Kidney tubule cell (primary cell): ENCODE measurements at regions not wholly inside any gene's neighbourhood (a gene's known extent, or its start where the extent isn't known, plus 50 kb on each side); places are given as distances from the start of the nearest gene placed in this dataset.
"Not testable (repeated sequence)": the region's sequence is repeated elsewhere in the genome, so short reads cannot be mapped to it uniquely, and the experiment has no call there.

Source experiments
- DNase-seq: peaks from one replicate; pipeline ENCODE4 v3.0.0-alpha.2; 2018; ENCODE audit warnings: low spot score

- DNase-seq = no peak
Observed at GRCh38 chrX:40853004-40853815, 117.9 kb upstream of the MED14 start.

DNA sequence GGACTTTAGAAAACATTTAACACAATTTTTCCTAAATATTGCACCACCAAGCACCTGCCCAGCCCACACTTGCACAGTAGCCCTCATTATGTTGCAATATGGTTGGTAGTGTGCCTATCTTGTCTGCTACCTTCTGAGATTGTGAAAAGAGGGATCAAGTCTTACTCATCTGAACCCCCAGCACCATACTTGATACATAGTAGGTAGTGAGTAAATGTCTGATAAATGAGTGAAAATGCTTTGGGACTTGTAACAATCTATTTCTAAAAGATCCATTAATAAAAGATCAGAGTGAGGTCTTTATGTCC, 118.4 kb upstream of the MED14 start:
- DNase-seq = no peak

- no peak for DNase-seq
Observed at GRCh38 chrX:40854242-40854641, 118.9 kb upstream of the MED14 start.

- no peak for DNase-seq
Observed at GRCh38 chrX:40855411-40855810, 120.1 kb upstream of the MED14 start.

- DNase-seq = no peak
Observed at GRCh38 chrX:40855932-40856515, 120.7 kb upstream of the MED14 start.

DNA sequence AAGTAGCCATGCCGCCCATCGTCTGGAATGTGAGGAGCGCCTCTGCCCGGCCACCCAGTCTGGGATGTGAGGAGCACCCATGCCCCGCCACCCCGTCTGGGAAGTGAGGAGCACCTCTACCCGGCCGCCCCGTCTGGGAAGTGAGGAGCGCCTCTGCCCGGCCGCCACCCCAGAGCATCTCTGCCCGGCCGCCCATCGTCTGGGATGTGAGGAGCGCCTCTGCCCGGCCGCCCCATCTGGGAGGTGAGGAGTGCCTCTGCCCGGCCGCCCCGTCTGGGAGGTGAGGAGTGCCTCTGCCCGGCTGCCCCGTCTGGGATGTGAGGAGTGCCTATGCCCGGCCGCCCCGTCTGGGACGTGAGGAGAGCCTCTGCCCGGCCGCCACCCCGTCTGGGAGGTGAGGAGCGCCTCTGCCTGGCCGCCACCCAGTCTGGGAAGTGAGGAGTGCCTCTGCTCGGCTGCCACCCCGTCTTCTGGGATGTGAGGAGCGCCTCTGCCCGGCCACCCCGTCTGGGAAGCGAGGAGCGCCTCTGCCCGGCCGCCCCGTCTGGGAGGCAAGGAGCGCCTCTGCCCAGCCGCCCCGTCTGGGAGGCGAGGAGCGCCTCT, 126.7 kb upstream of the MED14 start:
- not testable (repeated sequence) for DNase-seq

GRCh38 chrX:40863260-40863659, 127.9 kb upstream of the MED14 start:
- not testable (repeated sequence) for DNase-seq

DNA sequence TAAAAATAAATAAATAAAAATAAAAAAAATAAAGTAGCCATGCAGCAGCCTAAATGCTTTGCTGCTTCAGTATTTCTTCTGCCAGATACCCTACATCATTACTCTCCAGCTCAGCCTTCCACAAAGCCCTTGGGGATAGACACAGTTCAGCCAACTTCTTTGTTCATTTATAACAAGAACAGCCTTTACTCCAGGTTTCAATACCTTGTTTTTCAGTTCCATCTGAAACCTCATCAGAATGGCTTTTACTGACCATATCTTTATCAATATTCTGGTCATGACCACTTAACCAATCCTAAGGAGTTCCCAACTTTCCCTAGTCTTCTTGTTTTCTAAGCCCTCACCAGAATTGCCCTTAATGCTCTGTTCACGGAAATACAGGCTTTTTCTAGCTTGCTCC, 128.3 kb upstream of the MED14 start:
- no peak for DNase-seq

DNA sequence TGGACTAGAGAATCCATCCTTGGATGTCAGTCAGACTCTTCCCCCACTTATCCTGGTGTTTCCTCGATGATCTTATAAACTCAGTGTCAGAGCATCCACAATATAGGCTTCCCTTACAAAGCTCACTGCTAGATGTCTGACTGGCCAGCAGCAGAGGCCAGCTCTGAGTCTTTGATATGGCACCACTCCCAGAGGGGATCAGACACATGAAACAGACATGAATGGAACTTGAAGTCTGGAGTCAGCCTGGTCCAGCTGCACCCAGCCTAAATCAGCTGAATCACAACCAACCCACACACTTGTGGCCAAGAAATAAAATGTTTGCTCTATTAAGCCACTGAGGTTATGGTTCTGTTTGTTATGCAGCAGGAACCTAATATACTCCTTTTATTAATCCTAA, 129.6 kb upstream of the MED14 start:
- peak; percentile 14 for DNase-seq

- peak; percentile 35 for DNase-seq
Observed at GRCh38 chrX:40866893-40867292, 131.6 kb upstream of the MED14 start.

GRCh38 chrX:40867352-40867751, 132.0 kb upstream of the MED14 start:
- peak; percentile 76 for DNase-seq

DNA sequence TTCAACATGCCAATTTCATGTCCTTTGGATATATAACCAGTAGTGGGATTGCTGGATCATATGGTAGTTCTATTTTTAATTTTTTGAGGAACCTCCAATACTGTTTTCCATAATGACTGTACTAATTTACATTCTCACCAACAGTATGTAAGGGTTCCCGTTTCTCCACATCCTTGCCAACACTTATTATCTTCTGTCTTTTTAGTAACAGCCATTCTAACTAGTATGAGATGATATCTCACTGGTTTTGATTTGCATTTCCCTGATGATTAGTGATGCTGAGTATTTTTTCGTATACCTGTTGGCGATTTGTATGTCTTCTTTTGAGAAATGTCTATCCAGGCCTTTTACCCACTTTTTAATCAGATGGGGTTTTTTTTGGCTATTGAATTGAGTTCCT, 133.5 kb upstream of the MED14 start:
- DNase-seq = no peak

GRCh38 chrX:40870982-40871381, 135.6 kb upstream of the MED14 start:
- not testable (repeated sequence) for DNase-seq

- DNase-seq = peak; percentile 64
Observed at GRCh38 chrX:40871385-40872082, 136.2 kb upstream of the MED14 start.

GRCh38 chrX:40872351-40872750, 137.0 kb upstream of the MED14 start:
- DNase-seq = no peak

GRCh38 chrX:40875476-40875875, 140.1 kb upstream of the MED14 start:
- DNase-seq = no peak

DNA sequence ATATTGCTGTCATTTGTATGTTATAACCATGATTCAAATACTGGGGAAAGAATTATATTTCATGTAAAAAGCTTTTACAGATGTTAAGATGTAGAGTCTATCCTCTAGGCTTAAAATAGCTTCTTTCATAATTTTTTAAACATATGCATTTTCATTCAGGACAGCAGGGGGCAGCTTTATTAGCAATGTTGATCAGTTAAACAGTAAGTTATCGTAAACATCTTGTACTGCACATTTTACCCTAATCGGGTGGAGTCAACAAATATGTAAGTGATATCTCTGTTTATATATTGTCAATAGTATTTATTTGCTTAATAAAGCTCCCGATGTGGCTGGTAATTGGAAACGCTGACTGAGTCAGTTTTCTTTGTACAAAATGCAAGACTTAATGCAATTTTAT, 142.5 kb upstream of the MED14 start:
- DNase-seq = peak; percentile 13

DNA sequence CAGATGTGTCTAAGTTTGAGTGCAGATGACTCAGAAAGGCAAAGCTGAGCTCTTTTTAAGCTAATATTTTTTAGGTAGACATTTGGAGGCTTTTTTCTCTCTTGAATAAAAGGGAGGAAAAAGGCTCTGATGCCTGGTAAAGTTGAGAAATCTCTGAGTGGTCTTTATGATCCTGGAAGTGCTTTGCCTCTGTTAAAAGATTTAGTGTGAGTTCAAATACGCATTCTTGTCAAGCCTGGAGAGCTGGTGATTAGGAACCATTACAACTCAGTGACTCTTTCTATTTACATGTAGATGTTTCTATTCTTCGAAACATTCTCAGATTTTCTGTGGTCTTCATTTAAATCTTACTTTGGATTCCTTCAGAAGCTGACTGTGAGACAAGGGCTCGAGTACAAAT, 143.4 kb upstream of the MED14 start:
- no peak for DNase-seq

DNA sequence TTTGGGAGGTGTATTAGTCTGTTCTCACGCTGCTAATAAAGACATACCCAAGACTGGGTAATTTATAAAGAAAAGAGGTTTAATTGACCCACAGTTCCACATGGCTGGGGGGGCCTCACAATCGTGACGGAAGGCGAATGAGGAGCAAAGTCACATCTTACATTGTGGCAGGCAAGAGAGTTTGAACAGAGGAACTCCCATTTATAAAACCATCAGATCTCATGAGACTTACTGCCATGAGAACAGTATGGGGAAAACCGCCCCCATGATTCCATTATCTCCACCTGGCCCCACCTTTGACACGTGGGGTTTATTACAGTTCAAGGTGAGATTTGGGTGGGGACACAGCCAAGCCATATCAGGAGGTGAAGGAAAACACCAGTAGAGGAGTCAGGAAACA, 143.8 kb upstream of the MED14 start:
- not testable (repeated sequence) for DNase-seq

GRCh38 chrX:40880712-40881111, 145.4 kb upstream of the MED14 start:
- no peak for DNase-seq

- DNase-seq = no peak
Observed at GRCh38 chrX:40883021-40883619, 147.8 kb upstream of the MED14 start.

DNA sequence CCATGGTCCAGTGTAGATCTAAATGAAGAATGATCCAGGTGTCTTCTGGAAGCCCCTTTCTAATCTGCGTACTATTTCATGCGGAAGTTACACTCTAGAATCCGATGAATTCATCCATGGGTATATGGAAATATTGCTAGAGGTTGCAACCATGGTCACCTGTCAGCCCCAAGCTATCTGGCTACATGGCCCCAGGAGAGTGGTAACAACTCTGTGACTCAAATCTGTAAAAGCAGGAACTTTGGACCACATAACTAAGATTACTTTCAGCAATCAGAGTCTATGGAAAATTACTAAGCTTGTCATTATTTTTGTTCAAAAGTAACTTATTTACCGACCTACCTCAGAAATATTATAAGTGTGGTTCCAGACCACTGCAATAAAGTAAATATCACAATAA, 150.6 kb upstream of the MED14 start:
- DNase-seq = no peak

DNA sequence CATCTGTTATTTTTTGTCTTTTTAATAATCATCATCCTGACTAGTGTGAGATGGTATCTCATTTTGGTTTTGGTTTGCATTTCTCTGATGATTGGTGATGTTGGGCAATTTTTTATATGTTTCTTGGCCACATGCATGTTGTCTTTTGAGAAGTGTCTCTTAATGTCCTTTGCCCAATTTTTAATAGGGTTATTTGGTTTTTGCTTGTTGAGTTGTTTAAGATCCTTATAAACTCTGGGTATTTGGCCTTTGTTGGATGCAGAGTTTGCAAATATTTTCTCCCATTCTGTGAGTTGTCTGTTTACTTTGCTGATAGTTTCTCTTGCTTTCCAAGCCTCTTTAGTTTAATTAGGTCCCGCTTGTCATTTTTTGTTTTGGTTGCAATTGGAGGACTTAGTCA, 152.1 kb upstream of the MED14 start:
- no peak for DNase-seq
